ENCODE measurements at regions not wholly inside any gene's neighbourhood (a gene's known extent, or its start where the extent isn't known, plus 50 kb on each side); places are given as distances from the start of the nearest gene placed in this dataset.

GRCh38 chr5:57911438-57911837 is 428.8 kb upstream of the ACTBL2 start:
- intact Hi-C loops (cut with micrococcal nuclease; ENCODE audit: unreplicated experiment): no loop called here
- Histone ChIP-seq H3K27ac (ENCODE audit: low read depth, low read length, poor library complexity, severe bottlenecking) (no peak overlapping the region), H3K36me3 (ENCODE audit: insufficient read depth, low read length, poor library complexity, severe bottlenecking) (no peaks in the 10 kb centered on the region), H3K9me3 (ENCODE audit: low read depth, low read length, poor library complexity, severe bottlenecking) (no peaks in the 10 kb centered on the region), H3K27me3 (replicated peaks; ENCODE audit: insufficient read depth, low read depth, low read length, poor library complexity) (no peaks in the 10 kb centered on the region), H3K4me3 (ENCODE audit: low read depth, low read length, poor library complexity, severe bottlenecking) (no peak overlapping the region), H3K4me1 (ENCODE audit: insufficient read depth, low read length, poor library complexity, severe bottlenecking) (no peaks in the 10 kb centered on the region)
- ChIA-PET CTCF (no interaction called here), POLR2A (ENCODE audit: low non-redundant PET) (no interaction called here)
- no TSS peak for BruUV-seq (replicated peaks)
- TF ChIP-seq CTCF (conservative IDR thresholded peaks at IDR 0.05; ENCODE audit: low read depth, low read length) (no peak), EZH2 (IDR thresholded peaks at IDR 0.05; ENCODE audit: borderline replicate concordance, low read depth, low read length, poor library complexity, severe bottlenecking) (no peak)
- DNase-seq (ENCODE audit: low spot score): peak; percentile 6

GRCh38 chr5:57906671-57907070 is 424.1 kb upstream of the ACTBL2 start:
- DNase-seq (ENCODE audit: low spot score): no peak
- Histone ChIP-seq H3K27me3 (replicated peaks; ENCODE audit: insufficient read depth, low read depth, low read length, poor library complexity) (no peaks in the 10 kb centered on the region), H3K27ac (ENCODE audit: low read depth, low read length, poor library complexity, severe bottlenecking) (no peak overlapping the region), H3K4me3 (ENCODE audit: low read depth, low read length, poor library complexity, severe bottlenecking) (no peak overlapping the region), H3K36me3 (ENCODE audit: insufficient read depth, low read length, poor library complexity, severe bottlenecking) (no peaks in the 10 kb centered on the region), H3K4me1 (ENCODE audit: insufficient read depth, low read length, poor library complexity, severe bottlenecking) (peaks cover 8% of the 10 kb centered on the region), H3K9me3 (ENCODE audit: low read depth, low read length, poor library complexity, severe bottlenecking) (no peaks in the 10 kb centered on the region)
- intact Hi-C loops (cut with micrococcal nuclease; ENCODE audit: unreplicated experiment): no loop called here
- BruUV-seq (replicated peaks): no TSS peak
- ChIA-PET CTCF (no interaction called here), POLR2A (ENCODE audit: low non-redundant PET) (no interaction called here)
- TF ChIP-seq EZH2 (IDR thresholded peaks at IDR 0.05; ENCODE audit: borderline replicate concordance, low read depth, low read length, poor library complexity, severe bottlenecking) (no peak), CTCF (conservative IDR thresholded peaks at IDR 0.05; ENCODE audit: low read depth, low read length) (no peak)

GRCh38 chr5:57903458-57903857 is 420.8 kb upstream of the ACTBL2 start:
- no TSS peak for BruUV-seq (replicated peaks)
- Histone ChIP-seq H3K4me3 (ENCODE audit: low read depth, low read length, poor library complexity, severe bottlenecking) (no peak overlapping the region), H3K27ac (ENCODE audit: low read depth, low read length, poor library complexity, severe bottlenecking) (no peak overlapping the region), H3K27me3 (replicated peaks; ENCODE audit: insufficient read depth, low read depth, low read length, poor library complexity) (no peaks in the 10 kb centered on the region), H3K4me1 (ENCODE audit: insufficient read depth, low read length, poor library complexity, severe bottlenecking) (peaks cover 8% of the 10 kb centered on the region), H3K9me3 (ENCODE audit: low read depth, low read length, poor library complexity, severe bottlenecking) (no peaks in the 10 kb centered on the region), H3K36me3 (ENCODE audit: insufficient read depth, low read length, poor library complexity, severe bottlenecking) (no peaks in the 10 kb centered on the region)
- POLR2A ChIA-PET (ENCODE audit: low non-redundant PET): no interaction called here
- no peak for DNase-seq (ENCODE audit: low spot score)
- intact Hi-C loops (cut with micrococcal nuclease; ENCODE audit: unreplicated experiment): no loop called here
- CTCF ChIA-PET: no interaction called here
- TF ChIP-seq CTCF (conservative IDR thresholded peaks at IDR 0.05; ENCODE audit: low read depth, low read length) (no peak), EZH2 (IDR thresholded peaks at IDR 0.05; ENCODE audit: borderline replicate concordance, low read depth, low read length, poor library complexity, severe bottlenecking) (no peak)
